Fibroblast of lung (primary cell): ENCODE measurements at regions not wholly inside any gene's neighbourhood (a gene's known extent, or its start where the extent isn't known, plus 50 kb on each side); places are given as distances from the start of the nearest gene placed in this dataset.

ENCODE experiments used
- EZH2 ChIP-seq: IDR thresholded peaks from 2 replicates; pipeline ENCODE4 v1.5.1; 2012; ENCODE audit warnings: low read length, control low read depth, mild to moderate bottlenecking; ENCODE audit errors: missing control alignments
- TF ChIP-seq, protein P1 (sequence below), 2 donors: IDR thresholded peaks in 1 of 2; conservative IDR thresholded peaks in 1 of 2; 1 replicate in 1 of 2; 2 replicates in 1 of 2; pipeline ENCODE4 v1.5.1; 2011 to 2012; ENCODE audit warnings: low read length in 2 of 2, control low read depth in 1 of 2, inconsistent platforms in 1 of 2, low read depth in 1 of 2, mild to moderate bottlenecking in 1 of 2

GRCh38 chr1:81029266-81029665, 771.5 kb upstream of the ADGRL2 start:
- no peak for TF ChIP-seq EZH2
- TF ChIP-seq, protein P1, sequence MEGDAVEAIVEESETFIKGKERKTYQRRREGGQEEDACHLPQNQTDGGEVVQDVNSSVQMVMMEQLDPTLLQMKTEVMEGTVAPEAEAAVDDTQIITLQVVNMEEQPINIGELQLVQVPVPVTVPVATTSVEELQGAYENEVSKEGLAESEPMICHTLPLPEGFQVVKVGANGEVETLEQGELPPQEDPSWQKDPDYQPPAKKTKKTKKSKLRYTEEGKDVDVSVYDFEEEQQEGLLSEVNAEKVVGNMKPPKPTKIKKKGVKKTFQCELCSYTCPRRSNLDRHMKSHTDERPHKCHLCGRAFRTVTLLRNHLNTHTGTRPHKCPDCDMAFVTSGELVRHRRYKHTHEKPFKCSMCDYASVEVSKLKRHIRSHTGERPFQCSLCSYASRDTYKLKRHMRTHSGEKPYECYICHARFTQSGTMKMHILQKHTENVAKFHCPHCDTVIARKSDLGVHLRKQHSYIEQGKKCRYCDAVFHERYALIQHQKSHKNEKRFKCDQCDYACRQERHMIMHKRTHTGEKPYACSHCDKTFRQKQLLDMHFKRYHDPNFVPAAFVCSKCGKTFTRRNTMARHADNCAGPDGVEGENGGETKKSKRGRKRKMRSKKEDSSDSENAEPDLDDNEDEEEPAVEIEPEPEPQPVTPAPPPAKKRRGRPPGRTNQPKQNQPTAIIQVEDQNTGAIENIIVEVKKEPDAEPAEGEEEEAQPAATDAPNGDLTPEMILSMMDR (conservative IDR thresholded peaks at IDR 0.05 in 1 of 2, IDR thresholded peaks at IDR 0.05 in 1 of 2; ENCODE audit: low read depth in 1 of 2, low read length in 2 of 2), result no peak
